ENCODE measurements at regions not wholly inside any gene's neighbourhood (a gene's known extent, or its start where the extent isn't known, plus 50 kb on each side); places are given as distances from the start of the nearest gene placed in this dataset.

GRCh38 chr19:32032561-32032960 is 312.8 kb upstream of the ZNF507 start:
- Histone ChIP-seq H3K36me3 (ENCODE audit: control insufficient read depth in 4 of 4, insufficient read depth in 3 of 4, low read depth in 1 of 4, low read length in 3 of 4) (no peaks in the 10 kb centered on the region), H3K4me1 (ENCODE audit: control insufficient read depth in 4 of 4, insufficient read depth in 4 of 4, low read length in 3 of 4) (no peaks in the 10 kb centered on the region), H3K27me3 (ENCODE audit: control insufficient read depth in 4 of 4, insufficient read depth in 4 of 4, low read length in 3 of 4) (peaks cover 0 to 3% (median 0%) of the 10 kb centered on the region in 4 donors), H3K4me3 (ENCODE audit: low read depth in 1 of 3, low read length in 3 of 3) (no peak overlapping the region), H3K9me3 (ENCODE audit: control insufficient read depth in 4 of 4, low read length in 3 of 4) (no peaks in the 10 kb centered on the region), H3K27ac (ENCODE audit: low read depth in 1 of 2, low read length in 2 of 2) (no peak overlapping the region), H3K9ac (ENCODE audit: low read depth in 1 of 2, low read length in 2 of 2) (no peak overlapping the region)
- TF ChIP-seq REST (IDR thresholded peaks at IDR 0.05) (no peak), NR2F2 (IDR thresholded peaks at IDR 0.05) (no peak), TAF1 (conservative IDR thresholded peaks at IDR 0.05) (no peak), MAX (IDR thresholded peaks at IDR 0.05) (no peak), HNF4G (IDR thresholded peaks at IDR 0.05) (no peak), HNF4A (conservative IDR thresholded peaks at IDR 0.05) (no peak), ATF3 (IDR thresholded peaks at IDR 0.05) (no peak), ZBTB33 (IDR thresholded peaks at IDR 0.05) (no peak), SP1 (IDR thresholded peaks at IDR 0.05) (no peak), EGR1 (IDR thresholded peaks at IDR 0.05; ENCODE audit: low read depth in 2 of 2) (no peak), CTCF (IDR thresholded peaks at IDR 0.05; ENCODE audit: low read depth, low read length, missing input control) (no peak), YY1 (IDR thresholded peaks at IDR 0.05) (no peak), RAD21 (IDR thresholded peaks at IDR 0.05) (no peak), FOXA1 (IDR thresholded peaks at IDR 0.05) (no peak), FOXA2 (IDR thresholded peaks at IDR 0.05) (no peak), RXRA (IDR thresholded peaks at IDR 0.05) (no peak), GABPA (IDR thresholded peaks at IDR 0.05 in 1 of 2, conservative IDR thresholded peaks at IDR 0.05 in 1 of 2) (no peak), JUND (IDR thresholded peaks at IDR 0.05) (no peak)
- DNase-seq (ENCODE audit: low spot score): no peak
- WGBS: 57% methylated on average over 4 of the region's 4 CpGs
